IMR-90 (cell line): ENCODE measurements at regions not wholly inside any gene's neighbourhood (a gene's known extent, or its start where the extent isn't known, plus 50 kb on each side); places are given as distances from the start of the nearest gene placed in this dataset.

ENCODE experiments used
- ATAC-seq: fragments of 200-7000 bp; cut with Tn5 transposase; 2 replicates; pipeline ENCODE4 v1.9.1; 2020; ENCODE audit warnings: low read depth, mild to moderate bottlenecking, moderate library complexity
- BruUV-seq: library from RNA; stranded (reverse); fragments of 400-500 nt; replicated peaks from 2 replicates; lab custom pipeline; 2021; lab: Mats Ljungman, UMichigan
- CTCF ChIA-PET: fragments of 300-600 bp; formaldehyde crosslinking; extraction: SDS; loops from one replicate; lab custom pipeline; 2021; ENCODE audit warnings: antibody characterized with exemption; lab: Yijun Ruan, JAX
- POLR2A ChIA-PET: fragments of 300-600 bp; sonication (Branson Sonifier 250); formaldehyde crosslinking; loops from one replicate; lab custom pipeline; 2022; ENCODE audit warnings: antibody characterized with exemption; ENCODE audit not compliant: unreplicated experiment; lab: Charles Lee
- DNase-seq: peaks from one replicate; pipeline ENCODE4 v3.0.0; 2013
- H2AFZ ChIP-seq: replicated peaks from 2 replicates; pipeline ENCODE3; 2013; ENCODE audit warnings: low read length, mild to moderate bottlenecking; ENCODE audit not compliant: poor library complexity
- H2AK5ac ChIP-seq: 2 replicates; pipeline ENCODE4 v1.6.1; 2013; ENCODE audit warnings: low read depth, low read length, inconsistent platforms
- H2AK9ac ChIP-seq: replicated peaks from 2 replicates; pipeline ENCODE3; 2013; ENCODE audit warnings: mild to moderate bottlenecking, low read depth, low read length, moderate library complexity; ENCODE audit not compliant: poor library complexity
- H2BK120ac ChIP-seq: 2 replicates; pipeline ENCODE4 v1.6.1; 2013; ENCODE audit warnings: low read depth, low read length, inconsistent platforms
- H2BK15ac ChIP-seq: 3 replicates; pipeline ENCODE4 v1.6.1; 2013; ENCODE audit warnings: low read depth, low read length, inconsistent platforms
- H2BK20ac ChIP-seq: 2 replicates; pipeline ENCODE4 v1.6.1; 2013; ENCODE audit warnings: low read depth, mild to moderate bottlenecking, inconsistent platforms, low read length, moderate library complexity
- H2BK5ac ChIP-seq: 2 replicates; pipeline ENCODE4 v1.6.1; 2013; ENCODE audit warnings: mild to moderate bottlenecking, low read depth, low read length, inconsistent platforms; ENCODE audit not compliant: poor library complexity, severe bottlenecking
- H3K14ac ChIP-seq: replicated peaks from 2 replicates; pipeline ENCODE4 v1.6.1; 2013; ENCODE audit warnings: low read depth, low read length, inconsistent platforms
- H3K18ac ChIP-seq: 2 replicates; pipeline ENCODE4 v1.6.1; 2013; ENCODE audit warnings: low read depth, low read length, control low read depth
- H3K23ac ChIP-seq: 2 replicates; pipeline ENCODE4 v1.6.1; 2013; ENCODE audit warnings: low read depth, low read length, inconsistent platforms
- H3K27ac ChIP-seq: 2 replicates; pipeline ENCODE4 v1.5.1; 2013; ENCODE audit warnings: mild to moderate bottlenecking, control low read depth, low read length; ENCODE audit not compliant: insufficient read depth
- H3K27me3 ChIP-seq: 2 replicates; pipeline ENCODE4 v1.6.1; 2013; ENCODE audit warnings: low read length; ENCODE audit not compliant: control insufficient read depth, insufficient read depth
- H3K36me3 ChIP-seq: 2 replicates; pipeline ENCODE4 v1.6.1; 2013; ENCODE audit warnings: low read length, mixed read lengths; ENCODE audit not compliant: control insufficient read depth, insufficient read depth
- H3K4ac ChIP-seq: 2 replicates; pipeline ENCODE4 v1.6.1; 2013; ENCODE audit warnings: low read depth, low read length, inconsistent platforms
- H3K4me1 ChIP-seq: 2 replicates; pipeline ENCODE4 v1.6.1; 2013; ENCODE audit warnings: low read length, mixed read lengths; ENCODE audit not compliant: control insufficient read depth, insufficient read depth
- H3K4me2 ChIP-seq: 2 replicates; pipeline ENCODE4 v1.6.1; 2013; ENCODE audit warnings: low read depth, mild to moderate bottlenecking, control low read depth, low read length, moderate library complexity
- H3K4me3 ChIP-seq: 2 replicates; pipeline ENCODE4 v1.5.1; 2013; ENCODE audit warnings: low read depth, mild to moderate bottlenecking, control low read depth, low read length, moderate library complexity; ENCODE audit not compliant: insufficient read depth
- H3K56ac ChIP-seq: 2 replicates; pipeline ENCODE4 v1.6.1; 2013; ENCODE audit warnings: low read length, inconsistent platforms; ENCODE audit not compliant: insufficient read depth; ENCODE audit errors: extremely low read depth
- H3K79me1 ChIP-seq, 2 experiments: 2 replicates each; pipeline ENCODE4 v1.6.1; 2013; ENCODE audit warnings: low read length in 2 of 2, inconsistent platforms in 1 of 2, low read depth in 1 of 2
- H3K9ac ChIP-seq: 2 replicates; pipeline ENCODE4 v1.6.1; 2013; ENCODE audit warnings: low read depth, low read length, control low read depth
- H3K9me1 ChIP-seq: 2 replicates; pipeline ENCODE4 v1.6.1; 2013; ENCODE audit warnings: low read length, inconsistent platforms; ENCODE audit not compliant: insufficient read depth
- H3K9me3 ChIP-seq: 2 replicates; pipeline ENCODE4 v1.6.1; 2013; ENCODE audit warnings: low read length; ENCODE audit not compliant: control insufficient read depth, insufficient read depth
- H4K20me1 ChIP-seq: 2 replicates; pipeline ENCODE4 v1.6.1; 2013; ENCODE audit warnings: low read length, inconsistent platforms; ENCODE audit not compliant: insufficient read depth
- H4K5ac ChIP-seq: 2 replicates; pipeline ENCODE4 v1.6.1; 2013; ENCODE audit warnings: mild to moderate bottlenecking, low read depth, low read length, control low read depth
- H4K8ac ChIP-seq, 2 experiments: 2 replicates each; pipeline ENCODE4 v1.6.1; 2013; ENCODE audit warnings: low read depth in 2 of 2, low read length in 2 of 2, control low read depth in 1 of 2, inconsistent platforms in 1 of 2
- H4K91ac ChIP-seq: 2 replicates; pipeline ENCODE4 v1.6.1; 2013; ENCODE audit warnings: low read depth, low read length, inconsistent platforms; ENCODE audit not compliant: insufficient read depth
- BHLHE40 ChIP-seq: fragments of 150-350 bp; IDR thresholded peaks from 2 replicates; pipeline ENCODE4 v1.6.1; 2016; ENCODE audit warnings: mild to moderate bottlenecking, low read depth, low read length
- CEBPB ChIP-seq: IDR thresholded peaks from 2 replicates; pipeline ENCODE4 v1.6.1; 2012; ENCODE audit warnings: low read depth, low read length, improper control_type of control experiment
- CHD1 ChIP-seq: IDR thresholded peaks from 2 replicates; pipeline ENCODE4 v1.6.1; 2012; ENCODE audit warnings: low read depth, low read length, improper control_type of control experiment
- CTCF ChIP-seq: conservative IDR thresholded peaks from 2 replicates; pipeline ENCODE4 v1.5.1; 2012; ENCODE audit warnings: mild to moderate bottlenecking, low read depth, low read length, improper control_type of control experiment
- ELK1 ChIP-seq: fragments of 150-350 bp; IDR thresholded peaks from 2 replicates; pipeline ENCODE4 v1.6.1; 2016; ENCODE audit warnings: low read depth, mild to moderate bottlenecking, low read length, moderate library complexity, borderline replicate concordance
- FOS ChIP-seq: fragments of 150-350 bp; IDR thresholded peaks from 2 replicates; pipeline ENCODE4 v1.6.1; 2016; ENCODE audit warnings: low read depth, low read length
- MAFK ChIP-seq: IDR thresholded peaks from 2 replicates; pipeline ENCODE4 v1.6.1; 2012; ENCODE audit warnings: low read depth, low read length, improper control_type of control experiment
- MAZ ChIP-seq: IDR thresholded peaks from 2 replicates; pipeline ENCODE4 v1.6.1; 2012; ENCODE audit warnings: low read depth, mild to moderate bottlenecking, low read length, improper control_type of control experiment, moderate library complexity, borderline replicate concordance
- MXI1 ChIP-seq: IDR thresholded peaks from 2 replicates; pipeline ENCODE4 v1.6.1; 2012; ENCODE audit warnings: low read depth, mild to moderate bottlenecking, low read length, moderate library complexity, borderline replicate concordance
- NFE2L2 ChIP-seq: fragments of 150-350 bp; IDR thresholded peaks from 2 replicates; pipeline ENCODE4 v1.6.1; 2016; ENCODE audit warnings: low read depth, mild to moderate bottlenecking, low read length
- POLR2A ChIP-seq: IDR thresholded peaks from 2 replicates; pipeline ENCODE4 v1.6.1; 2012; ENCODE audit warnings: mild to moderate bottlenecking, low read depth, low read length
- RAD21 ChIP-seq: IDR thresholded peaks from 2 replicates; pipeline ENCODE4 v1.6.1; 2012; ENCODE audit warnings: low read length, improper control_type of control experiment
- RCOR1 ChIP-seq: IDR thresholded peaks from 2 replicates; pipeline ENCODE4 v1.6.1; 2012; ENCODE audit warnings: mild to moderate bottlenecking, low read length, improper control_type of control experiment; ENCODE audit not compliant: insufficient replicate concordance
- RFX5 ChIP-seq: IDR thresholded peaks from 2 replicates; pipeline ENCODE4 v1.8.0; 2012; ENCODE audit warnings: low read depth, mild to moderate bottlenecking, low read length, moderate library complexity
- SMC3 ChIP-seq: fragments of 150-350 bp; IDR thresholded peaks from 2 replicates; pipeline ENCODE4 v1.6.1; 2016; ENCODE audit warnings: low read depth, mild to moderate bottlenecking, antibody characterized with exemption, low read length, moderate library complexity
- USF2 ChIP-seq: fragments of 150-350 bp; IDR thresholded peaks from 2 replicates; pipeline ENCODE4 v1.6.1; 2017; ENCODE audit warnings: mild to moderate bottlenecking, antibody characterized with exemption, low read length, low read depth
- WGBS, 2 experiments: methylation state at CpG; one replicate each; pipeline versions ENCODE4 v1.1.5 to v1.1.7; 2013; ENCODE audit warnings: missing lambda C conversion rate in 2 of 2; ENCODE audit not compliant: insufficient read length in 1 of 2; ENCODE audit errors: extremely low coverage in 2 of 2; 5-methylcytosine and 5-hydroxymethylcytosine counted together
- dilution Hi-C: fragments of 300-500 bp; cut with HindIII; formaldehyde crosslinking; loops from one replicate; pipeline ENCODE4 v1.14.3; 2018; ENCODE audit warnings: low sequenced_read_pairs; ENCODE audit not compliant: unreplicated experiment
- in situ Hi-C: fragments of 300-500 bp; cut with MboI; formaldehyde crosslinking; loops from 3 replicates; pipeline ENCODE4 v1.14.3; 2019; ENCODE audit warnings: low sequenced_read_pairs, inconsistent platforms, mixed read lengths
- intact Hi-C: fragments of 100-400 bp; cut with micrococcal nuclease; formaldehyde crosslinking; loops from 2 replicates; pipeline ENCODE4 v1.10.0; 2022

GRCh38 chr2:15734674-15735483 lies 143.2 kb downstream of the DDX1 start:
- WGBS, 2 experiments = no CpG with 5 or more reads among the region's 5 CpGs
- DNase-seq = no peak

More at GRCh38 chr2:15734674-15735483, 143.2 kb downstream of the DDX1 start:
- no peak overlapping the region for H4K5ac ChIP-seq
- H2BK15ac ChIP-seq = no peak overlapping the region
- no peak for ATAC-seq
- H2AFZ ChIP-seq = no peak overlapping the region
- H3K9me1 ChIP-seq = no peaks in the 10 kb centered on the region
- POLR2A ChIA-PET = no interaction called here
- H2AK9ac ChIP-seq = no peak overlapping the region
- H2BK20ac ChIP-seq = no peak overlapping the region
- H4K91ac ChIP-seq = no peak overlapping the region
- no peak overlapping the region for H3K23ac ChIP-seq
- no peak overlapping the region for H4K8ac ChIP-seq
- no peak overlapping the region for H3K18ac ChIP-seq
- peaks cover 19% of the 10 kb centered on the region for H3K27me3 ChIP-seq
- dilution Hi-C loops (no loop called here), intact Hi-C loops (loop anchor here (10.0 kb wide), 1 partner anchor 890 kb away; no protein-coding TSS in a partner anchor), in situ Hi-C loops (no loop called here)
- CTCF ChIA-PET = no interaction called here
- H3K4me2 ChIP-seq = no peak overlapping the region
- H3K4ac ChIP-seq = no peak overlapping the region
- no peaks in the 10 kb centered on the region for H3K36me3 ChIP-seq
- H3K56ac ChIP-seq = no peak overlapping the region
- H3K4me3 ChIP-seq = no peak overlapping the region
- no peaks in the 10 kb centered on the region for H4K20me1 ChIP-seq
- no peaks in the 10 kb centered on the region for H3K79me1 ChIP-seq
- H3K4me1 ChIP-seq = peaks cover 2% of the 10 kb centered on the region; the same call in 1 of the 2 replicates
- H2BK120ac ChIP-seq = no peak overlapping the region
- no peaks in the 10 kb centered on the region for H3K9me3 ChIP-seq
- no peak overlapping the region for H3K14ac ChIP-seq
- no peak overlapping the region for H2AK5ac ChIP-seq
- no peak overlapping the region for H3K9ac ChIP-seq
- no peak overlapping the region for H3K27ac ChIP-seq
- TF ChIP-seq RCOR1 (no peak), USF2 (no peak), NFE2L2 (no peak), BHLHE40 (no peak), ELK1 (no peak), CTCF (no peak), CHD1 (no peak), RAD21 (no peak), RFX5 (no peak), MAZ (no peak), CEBPB (no peak), MXI1 (no peak), SMC3 (no peak), MAFK (no peak), FOS (no peak), POLR2A (no peak)
- H2BK5ac ChIP-seq = no peak overlapping the region
- BruUV-seq = no TSS peak
